ENCODE measurements at regions not wholly inside any gene's neighbourhood (a gene's known extent, or its start where the extent isn't known, plus 50 kb on each side); places are given as distances from the start of the nearest gene placed in this dataset.

- TF ChIP-seq, protein P1, sequence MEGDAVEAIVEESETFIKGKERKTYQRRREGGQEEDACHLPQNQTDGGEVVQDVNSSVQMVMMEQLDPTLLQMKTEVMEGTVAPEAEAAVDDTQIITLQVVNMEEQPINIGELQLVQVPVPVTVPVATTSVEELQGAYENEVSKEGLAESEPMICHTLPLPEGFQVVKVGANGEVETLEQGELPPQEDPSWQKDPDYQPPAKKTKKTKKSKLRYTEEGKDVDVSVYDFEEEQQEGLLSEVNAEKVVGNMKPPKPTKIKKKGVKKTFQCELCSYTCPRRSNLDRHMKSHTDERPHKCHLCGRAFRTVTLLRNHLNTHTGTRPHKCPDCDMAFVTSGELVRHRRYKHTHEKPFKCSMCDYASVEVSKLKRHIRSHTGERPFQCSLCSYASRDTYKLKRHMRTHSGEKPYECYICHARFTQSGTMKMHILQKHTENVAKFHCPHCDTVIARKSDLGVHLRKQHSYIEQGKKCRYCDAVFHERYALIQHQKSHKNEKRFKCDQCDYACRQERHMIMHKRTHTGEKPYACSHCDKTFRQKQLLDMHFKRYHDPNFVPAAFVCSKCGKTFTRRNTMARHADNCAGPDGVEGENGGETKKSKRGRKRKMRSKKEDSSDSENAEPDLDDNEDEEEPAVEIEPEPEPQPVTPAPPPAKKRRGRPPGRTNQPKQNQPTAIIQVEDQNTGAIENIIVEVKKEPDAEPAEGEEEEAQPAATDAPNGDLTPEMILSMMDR (IDR thresholded peaks at IDR 0.05; ENCODE audit: low read length), result no peak
- no peak for TF ChIP-seq EZH2 (IDR thresholded peaks at IDR 0.05; ENCODE audit: borderline replicate concordance, low read length)
These were observed 122.9 kb downstream of the HINT1 start for GRCh38 chr5:131042021-131042789.
